Myocyte (in vitro differentiated cells): ENCODE measurements at regions not wholly inside any gene's neighbourhood (a gene's known extent, or its start where the extent isn't known, plus 50 kb on each side); places are given as distances from the start of the nearest gene placed in this dataset.

Experiments used
- DNase-seq: peaks from one replicate; pipeline ENCODE4 v3.0.0-alpha.2; 2012; ENCODE audit warnings: low read depth

DNA sequence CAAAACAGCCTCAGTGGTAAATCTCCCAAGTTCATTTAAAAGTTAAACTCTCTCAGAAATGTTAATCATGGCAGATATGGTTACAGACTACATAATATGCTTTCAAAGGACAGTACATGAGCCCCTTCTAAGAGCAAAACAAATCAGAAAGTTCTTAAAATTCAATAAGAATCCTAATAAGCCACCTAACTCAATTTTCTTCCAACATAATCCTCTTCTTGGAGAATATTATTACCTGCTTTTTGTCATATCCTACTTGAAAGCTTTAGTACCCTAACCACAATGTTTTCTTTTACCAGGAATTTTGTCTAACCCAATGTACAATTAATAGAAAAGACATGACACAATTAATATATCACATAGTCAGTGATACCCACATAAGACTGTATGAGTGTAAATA, 236.5 kb upstream of the ATP2B1 start:
- DNase-seq, result no peak

DNA sequence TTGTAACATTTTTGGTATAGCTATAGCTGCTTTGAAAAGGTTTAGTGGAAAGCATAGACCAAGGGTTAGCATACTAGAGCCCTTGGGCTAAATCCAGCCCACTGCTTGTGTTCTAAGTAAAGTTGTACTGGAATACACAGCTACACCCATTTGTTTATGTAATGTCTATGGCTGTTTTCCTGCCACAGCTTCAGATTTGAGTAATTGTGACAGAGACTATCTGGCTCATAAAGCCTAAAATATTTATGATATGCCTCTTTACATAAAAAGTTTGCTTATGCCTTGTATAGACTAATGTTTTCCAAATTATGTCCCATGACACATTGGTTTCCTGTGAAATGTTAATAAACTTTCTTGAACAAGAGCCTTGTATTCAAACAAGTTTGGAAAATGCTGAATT, 234.8 kb upstream of the ATP2B1 start:
- no peak for DNase-seq

DNA sequence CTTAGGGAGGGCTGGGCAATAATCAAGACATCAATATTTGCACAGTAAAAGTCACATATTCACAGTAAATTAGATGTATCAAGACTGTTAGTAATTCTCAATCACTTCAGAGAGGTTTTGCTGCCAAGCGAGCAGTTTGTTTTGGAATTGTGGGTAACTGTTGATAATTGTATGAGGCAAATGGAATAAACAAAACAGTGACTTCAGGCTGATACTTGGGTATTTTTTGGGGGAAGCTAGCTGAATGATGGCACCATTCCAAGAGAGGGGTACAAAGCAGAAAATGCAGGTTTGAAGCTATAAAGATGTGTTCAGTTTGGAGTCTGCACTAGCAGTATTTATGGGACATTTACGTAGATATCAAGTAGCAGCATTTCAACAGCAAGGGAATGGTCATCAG, 232.8 kb upstream of the ATP2B1 start:
- DNase-seq, result no peak

DNA sequence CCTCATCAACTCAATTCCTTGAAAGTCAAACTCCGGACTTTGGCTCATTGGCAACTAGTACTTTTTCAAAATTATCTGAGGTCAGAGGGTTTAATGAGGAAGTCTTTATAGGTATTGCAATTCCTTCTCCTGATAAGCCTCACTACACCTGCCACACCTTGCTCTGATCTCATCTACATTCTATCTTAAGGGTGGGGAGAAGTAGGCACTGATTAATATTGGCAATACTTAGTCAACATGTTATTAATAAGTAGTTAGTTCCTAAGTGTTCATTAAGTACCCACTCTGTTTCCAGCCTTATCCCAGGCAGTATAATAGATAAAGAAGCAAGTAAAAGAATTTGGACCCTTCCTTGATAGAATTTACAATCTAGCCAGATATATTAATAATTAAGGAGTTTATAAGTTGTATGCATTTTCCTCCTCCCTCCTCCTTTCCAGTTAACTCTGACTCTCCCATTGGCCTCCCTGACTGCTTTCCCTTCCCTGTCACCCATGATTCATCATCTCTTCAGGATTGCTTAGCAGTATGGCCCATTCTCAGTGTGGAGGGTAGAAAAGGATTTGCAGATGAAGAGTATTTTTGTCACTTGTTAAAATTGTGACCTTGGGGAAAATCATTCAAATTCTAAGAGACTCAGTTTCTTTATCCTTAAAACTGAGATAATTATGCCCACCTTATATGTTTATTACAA, 231.0 kb upstream of the ATP2B1 start:
- no peak for DNase-seq

DNA sequence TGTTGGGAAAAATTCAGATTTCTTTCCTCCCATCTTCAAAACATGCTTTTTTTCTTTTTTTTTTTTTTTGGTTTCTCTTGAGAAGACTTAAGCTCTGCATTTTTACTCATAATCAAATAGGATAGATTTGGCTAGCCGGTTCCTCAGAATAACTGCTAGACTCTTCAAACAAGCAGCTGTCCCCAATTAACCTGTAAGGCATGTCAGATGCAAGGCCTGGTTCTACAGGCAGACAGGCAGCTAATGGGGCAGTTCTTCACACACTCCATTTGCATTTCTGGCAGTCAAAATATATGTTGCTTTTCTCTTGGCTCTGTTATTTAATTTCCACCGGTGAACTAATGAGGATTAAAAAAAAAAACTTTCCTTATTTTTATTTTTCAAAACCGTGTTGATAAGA, 228.0 kb upstream of the ATP2B1 start:
- DNase-seq, result no peak

DNA sequence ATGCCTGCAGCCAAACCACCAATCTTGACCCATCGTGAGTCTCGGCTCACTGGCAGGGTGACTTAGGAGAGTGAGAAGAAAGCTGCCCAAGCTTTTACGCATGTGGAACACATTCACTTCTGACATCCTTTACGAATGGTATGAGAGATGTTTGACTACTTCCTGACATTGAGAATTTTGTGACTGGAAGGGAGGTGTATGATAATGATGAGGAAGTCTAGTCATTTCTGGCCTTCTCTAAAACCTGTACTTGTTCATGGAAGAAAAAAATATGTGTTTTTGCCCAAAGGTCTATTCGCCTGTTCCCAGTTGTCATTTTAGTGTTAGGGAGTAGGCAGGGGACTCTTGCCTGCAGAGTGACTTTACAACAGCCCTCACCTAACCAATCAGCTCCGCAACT, 227.2 kb upstream of the ATP2B1 start:
- no peak for DNase-seq

DNA sequence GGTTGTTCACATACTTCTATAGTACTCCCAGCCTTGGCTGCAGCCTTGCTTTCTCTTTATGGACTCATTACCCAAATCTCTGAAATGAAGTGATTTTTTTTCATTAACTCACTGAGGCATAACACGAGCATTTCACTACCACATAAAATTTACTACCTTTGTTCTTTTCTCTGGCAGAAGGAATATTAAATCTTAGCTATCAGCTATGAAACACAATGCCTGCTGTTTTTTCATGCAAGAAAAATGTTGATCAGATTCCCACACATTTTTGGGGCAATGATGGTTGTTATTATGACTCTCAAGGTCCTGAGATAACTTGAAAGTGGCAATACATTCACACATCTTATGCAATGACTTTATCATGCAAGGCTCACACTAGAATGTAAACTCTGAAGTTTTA, 225.3 kb upstream of the ATP2B1 start:
- no peak for DNase-seq

DNA sequence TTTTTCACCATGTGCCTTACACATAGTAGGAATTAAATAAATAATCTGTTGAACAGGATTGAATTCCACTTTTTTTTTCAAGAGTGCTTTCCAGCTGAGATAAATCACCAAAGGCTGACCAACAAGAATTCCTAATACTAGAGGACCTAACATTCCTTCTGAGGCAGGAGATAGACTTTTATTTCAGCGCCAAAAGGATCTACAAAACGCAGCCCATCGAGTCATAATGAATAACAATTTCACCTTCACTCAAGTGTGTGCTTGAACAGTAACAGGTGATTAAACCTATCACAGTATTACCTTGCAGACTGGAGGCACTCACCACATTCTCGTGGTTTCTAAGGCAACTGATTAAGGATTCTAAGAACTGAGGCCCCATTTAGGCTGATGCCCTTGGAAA, 224.3 kb upstream of the ATP2B1 start:
- no peak for DNase-seq

DNA sequence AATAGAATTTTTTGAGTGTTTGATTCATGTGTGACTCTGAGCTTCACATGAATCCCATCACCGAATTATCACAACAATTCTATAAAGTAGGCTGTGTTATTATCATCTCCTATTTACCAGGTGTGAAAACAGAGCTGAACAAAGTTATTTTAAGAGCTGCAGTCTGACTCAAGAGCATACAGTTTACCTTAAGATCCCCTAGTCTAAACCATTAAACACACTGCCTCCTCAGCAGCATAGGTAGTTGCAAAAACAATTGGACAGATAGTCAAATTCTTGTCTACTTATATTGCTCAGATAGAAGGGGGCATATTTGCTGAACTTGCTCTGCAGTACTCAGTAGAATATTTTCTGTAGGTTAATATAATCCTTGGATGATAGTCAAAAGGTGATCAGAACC, 219.8 kb upstream of the ATP2B1 start:
- DNase-seq, result no peak

DNA sequence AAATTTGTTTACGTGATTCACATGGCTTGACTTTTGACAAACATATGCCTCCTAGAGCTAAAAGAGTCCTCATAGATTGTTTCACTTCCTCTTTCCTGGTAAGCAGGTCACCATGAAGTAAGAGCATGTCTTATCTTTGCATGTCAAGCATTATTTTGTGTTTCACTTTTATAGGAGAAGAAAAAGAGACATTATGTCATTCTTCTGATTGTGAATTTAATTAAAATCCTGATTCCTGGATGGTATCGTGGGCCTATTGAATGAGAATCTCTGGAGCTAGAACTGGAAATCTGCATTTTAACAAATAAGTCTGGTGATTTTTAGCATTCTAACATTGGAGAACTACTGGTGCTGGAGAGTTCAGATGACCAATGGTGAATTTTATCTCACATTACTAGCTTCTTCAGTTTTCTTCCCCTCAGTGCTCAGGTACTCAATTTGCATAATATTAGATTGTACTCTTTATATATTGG, 218.6 kb upstream of the ATP2B1 start:
- no peak for DNase-seq

DNA sequence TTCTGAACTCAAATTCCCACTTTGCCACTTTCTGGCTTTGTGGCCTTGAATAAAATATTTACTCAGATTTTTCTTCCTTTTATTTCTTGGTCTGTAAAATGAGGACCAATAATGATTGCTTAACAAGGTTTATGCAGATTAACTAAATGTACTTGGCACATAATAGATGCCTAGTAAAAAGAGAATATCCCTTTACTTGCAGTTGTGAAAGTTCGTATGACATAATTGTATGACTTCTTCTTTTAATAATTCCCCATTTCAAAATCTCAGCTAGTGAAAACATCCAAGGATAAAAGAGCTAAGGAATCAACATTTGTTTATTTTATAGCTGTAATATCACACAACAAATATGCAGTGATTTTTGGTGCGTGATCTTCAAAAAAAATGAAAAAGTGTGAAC, 215.6 kb upstream of the ATP2B1 start:
- no peak for DNase-seq

DNA sequence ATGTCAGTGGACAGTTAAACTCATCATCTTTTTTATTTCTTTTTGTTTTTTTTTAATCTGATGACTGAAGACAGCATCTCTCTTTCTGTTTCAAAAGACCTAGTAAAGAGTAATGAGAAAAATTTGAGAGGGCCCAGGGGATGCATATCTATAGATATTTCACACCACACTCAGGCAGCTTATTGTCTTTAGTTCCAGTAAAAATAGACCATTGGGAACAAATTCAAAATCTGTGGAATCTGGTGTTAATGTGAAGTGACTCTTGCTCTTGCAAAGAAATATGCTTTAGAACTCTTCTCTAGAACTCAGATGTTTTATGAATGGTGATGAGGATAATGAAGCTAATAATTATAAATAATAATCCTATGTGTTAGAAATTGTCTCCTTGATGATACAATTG, 214.5 kb upstream of the ATP2B1 start:
- no peak for DNase-seq

DNA sequence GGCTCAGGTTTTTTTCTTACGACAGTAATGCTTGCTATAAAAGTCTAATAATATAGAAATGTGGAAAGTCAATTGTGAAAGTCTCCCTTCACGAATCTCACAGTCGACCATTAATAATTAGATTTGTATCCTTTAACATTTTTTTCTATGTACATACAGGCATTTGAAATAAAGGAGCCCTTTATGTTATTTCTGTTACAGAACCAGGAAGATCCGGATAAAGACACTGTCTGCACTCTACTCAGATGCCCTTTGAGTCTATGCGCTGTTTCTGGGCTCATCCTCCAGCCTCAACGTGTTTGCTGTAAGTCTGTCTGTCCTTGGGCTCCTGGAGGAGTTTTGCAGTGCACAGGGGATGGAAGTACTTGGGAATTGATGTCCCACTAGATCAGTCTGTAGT, 212.2 kb upstream of the ATP2B1 start:
- no peak for DNase-seq

DNA sequence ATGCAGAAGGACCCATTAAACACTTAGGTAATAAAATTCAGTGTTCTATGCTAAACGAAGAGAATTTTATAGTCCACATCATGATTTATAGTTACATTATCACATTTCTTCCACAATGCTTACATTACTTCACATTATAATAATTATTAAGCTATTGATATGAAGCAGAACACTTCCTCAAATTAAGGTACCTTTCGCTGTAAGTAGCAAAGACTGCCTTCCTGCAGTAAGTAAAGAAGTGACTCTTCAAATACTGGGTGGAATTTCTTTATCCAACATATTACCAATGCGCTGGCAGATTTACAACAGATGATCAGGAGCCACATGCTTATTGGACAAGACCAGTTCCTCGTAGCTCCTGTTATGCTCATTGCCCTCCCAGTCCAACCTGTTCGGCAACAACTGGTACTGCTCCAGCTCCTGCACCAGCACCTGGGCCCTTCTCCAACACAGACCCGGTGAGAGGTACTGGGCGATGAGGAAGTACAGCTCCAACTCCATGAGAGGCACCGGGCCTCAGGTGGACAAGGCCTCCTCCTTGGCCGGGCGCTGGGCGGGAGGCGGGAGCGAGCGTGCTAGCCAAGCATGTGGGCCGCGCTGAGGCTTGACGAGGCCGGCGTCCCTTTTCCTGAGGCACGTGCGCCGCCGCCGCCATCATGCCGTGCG, 210.7 kb upstream of the ATP2B1 start:
- no peak for DNase-seq

DNA sequence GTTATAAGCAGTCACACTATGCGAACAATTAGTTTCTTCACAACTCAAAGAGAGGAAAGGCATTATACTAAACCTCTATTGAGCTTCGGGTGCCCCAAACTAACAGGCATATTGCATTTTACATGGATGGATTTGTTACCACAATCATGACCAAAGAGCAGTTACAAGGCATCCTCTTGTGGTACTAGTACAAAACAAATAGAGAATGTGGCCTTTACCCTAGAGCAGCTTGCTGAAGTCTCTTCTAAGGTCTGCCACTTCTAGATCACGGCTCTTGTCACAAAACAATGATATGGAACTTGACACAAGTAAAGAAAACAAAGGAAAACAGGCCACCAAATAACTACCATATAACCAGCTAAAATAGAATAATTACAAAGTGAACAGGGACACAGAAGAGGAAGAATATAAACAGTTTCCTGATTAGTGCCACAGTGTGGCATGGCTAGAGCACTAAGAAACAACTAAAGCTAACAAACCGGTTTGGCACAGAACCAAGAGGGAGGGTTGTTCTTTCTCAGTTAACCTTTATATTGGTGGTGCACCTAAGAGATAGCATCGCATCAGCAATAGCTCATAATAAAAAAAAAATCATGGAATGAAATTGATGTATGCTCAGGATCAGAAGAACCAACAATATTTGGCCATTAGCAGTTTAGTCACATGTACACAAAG, 209.7 kb upstream of the ATP2B1 start:
- DNase-seq, result no peak

DNA sequence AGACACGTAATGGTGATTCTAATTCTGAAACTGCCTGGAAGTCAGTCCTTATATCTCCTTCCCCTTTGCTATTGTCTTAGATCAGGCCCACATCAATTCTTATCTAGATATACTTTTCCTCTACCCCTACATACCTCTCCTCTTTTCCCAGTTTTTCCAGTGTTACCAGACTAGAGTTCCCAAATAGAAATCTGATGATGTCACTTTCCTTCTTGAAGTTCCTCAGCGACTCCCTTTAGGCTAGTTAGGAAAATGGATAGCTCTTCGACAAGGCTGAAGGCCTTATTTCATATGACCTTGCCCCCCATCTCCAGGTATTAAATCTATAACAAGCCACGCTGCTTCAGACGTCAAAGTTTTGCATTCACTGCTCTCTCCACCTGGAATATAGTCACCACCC, 201.1 kb upstream of the ATP2B1 start:
- no peak for DNase-seq

DNA sequence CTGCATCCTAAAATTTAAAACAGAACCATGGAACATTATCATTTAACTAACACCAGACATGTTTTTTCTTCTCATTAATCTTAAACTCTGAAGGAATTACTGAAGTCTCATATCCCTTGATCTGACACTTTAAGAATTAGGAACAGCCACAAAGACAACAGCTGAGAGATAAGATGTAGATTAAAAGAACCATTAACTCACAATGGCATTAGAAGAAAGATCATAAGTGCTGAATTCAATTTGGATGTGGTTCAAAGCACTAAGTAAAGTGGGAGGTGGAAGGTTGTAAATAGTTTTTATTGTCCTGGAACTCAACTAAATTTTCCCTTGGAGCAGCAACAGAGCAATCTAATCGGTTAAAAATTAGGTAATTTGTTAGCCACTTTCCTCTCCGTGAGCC, 199.0 kb upstream of the ATP2B1 start:
- DNase-seq, result no peak

DNA sequence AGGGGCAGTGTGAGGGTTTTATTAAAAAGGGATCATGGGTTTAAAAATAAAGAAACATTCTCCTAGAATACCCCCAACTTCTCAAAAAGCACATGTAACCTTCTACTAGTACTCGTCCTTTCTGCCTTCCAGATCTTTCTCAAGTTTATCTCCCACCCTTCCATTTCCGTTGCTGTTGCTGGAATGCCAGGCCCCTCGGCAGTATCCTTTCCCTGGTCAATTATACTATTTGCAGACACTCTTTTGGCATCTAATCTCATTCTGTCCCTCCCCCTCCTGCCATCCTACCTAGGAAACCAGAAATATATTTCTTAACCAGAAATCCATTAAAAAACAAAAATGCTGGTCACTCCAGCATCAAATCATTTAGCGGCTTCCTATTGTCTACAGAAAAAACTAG, 198.2 kb upstream of the ATP2B1 start:
- DNase-seq, result no peak

DNA sequence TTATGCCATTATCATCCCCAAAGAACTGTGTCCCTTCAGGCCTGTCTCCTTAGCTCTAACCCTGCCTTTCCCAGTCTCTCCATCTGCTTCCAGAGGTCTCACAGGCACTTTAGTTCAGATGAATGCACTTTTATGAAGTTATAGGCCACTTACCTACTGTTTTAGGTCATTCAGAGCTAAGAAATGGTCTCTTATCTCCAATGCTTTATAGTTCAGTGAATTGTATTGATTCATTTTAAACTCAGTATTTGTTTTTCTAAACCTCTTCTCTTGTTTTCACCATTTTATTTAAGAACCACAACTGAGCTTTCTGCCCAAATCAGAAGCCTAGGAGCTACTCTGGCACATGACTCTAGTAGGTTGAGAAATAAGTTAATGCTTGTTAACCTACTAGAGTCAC, 197.5 kb upstream of the ATP2B1 start:
- no peak for DNase-seq

DNA sequence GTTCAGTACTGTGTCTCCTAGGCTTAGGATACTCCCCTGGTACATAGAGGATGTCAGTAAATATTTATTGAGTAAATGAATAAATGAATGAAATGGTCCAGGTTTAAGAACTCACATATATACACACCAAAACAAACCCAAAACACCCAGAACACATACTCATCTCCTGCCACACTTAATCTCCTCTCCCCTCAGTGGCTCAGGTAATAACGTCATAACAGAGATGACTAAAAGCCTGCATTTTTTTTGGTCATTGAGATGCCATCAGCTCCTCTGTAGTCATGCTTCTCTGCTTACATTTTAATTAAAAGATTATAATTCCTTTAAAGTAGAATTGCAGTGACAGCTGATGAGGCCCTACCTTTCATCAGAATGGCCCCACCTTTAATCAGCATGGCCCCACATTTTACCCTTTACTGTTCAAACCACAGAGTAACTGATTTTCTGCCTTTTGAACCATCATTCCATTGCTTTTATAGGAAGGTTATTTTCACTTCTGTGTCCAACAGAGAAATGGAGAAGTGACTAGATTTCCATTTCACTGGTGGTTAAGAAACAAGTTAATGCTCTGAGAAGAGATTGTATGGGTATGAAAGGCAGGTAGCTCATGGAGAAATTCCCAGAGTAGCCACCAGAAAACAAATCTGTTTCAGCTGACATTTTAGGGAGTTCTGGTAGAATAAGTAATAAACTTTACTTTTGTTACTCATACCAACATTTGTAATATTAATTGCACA, 193.4 kb upstream of the ATP2B1 start:
- no peak for DNase-seq

DNA sequence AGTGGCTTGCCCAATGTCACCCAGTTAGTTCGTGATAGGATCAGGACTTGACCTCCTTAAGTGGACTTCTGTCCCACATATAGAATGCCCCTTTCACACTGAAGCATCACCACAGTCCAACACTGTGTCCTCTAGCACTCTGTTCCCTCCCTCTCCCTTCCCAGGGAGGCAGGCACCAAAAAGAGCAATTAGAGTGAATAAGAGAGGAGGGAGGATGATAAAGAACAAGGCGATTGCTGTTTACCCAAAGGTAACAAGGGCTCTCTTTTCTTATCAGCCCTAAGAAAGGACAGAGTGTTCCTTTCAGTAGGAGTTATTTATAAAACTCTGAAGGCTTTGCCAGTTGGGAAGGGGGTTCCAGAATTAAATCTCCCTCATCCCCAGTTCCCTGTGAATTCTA, 192.7 kb upstream of the ATP2B1 start:
- no peak for DNase-seq

DNA sequence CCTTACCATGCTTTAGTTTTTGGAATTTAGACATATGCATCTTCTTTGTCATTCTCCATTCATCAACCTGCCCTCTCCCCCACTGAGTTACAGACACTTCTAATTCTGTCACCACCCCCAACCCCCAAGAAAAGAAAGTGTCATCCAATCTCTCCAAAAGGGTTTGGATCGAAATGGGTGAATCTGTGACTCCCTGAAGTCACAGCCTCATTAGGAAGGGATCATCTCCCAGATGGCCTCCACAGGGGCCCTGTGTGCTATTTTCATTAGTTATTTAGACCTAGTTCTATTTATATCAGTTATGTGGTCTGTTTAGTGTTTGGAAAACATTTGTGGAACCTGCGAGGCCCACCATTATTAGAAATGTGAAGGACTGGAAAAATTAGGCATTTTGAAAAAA, 191.0 kb upstream of the ATP2B1 start:
- DNase-seq, result peak; percentile 57
